NCI-H345 treated with DMSO at 0.1 percent for 48 hours (cell line): ENCODE measurements at regions not wholly inside any gene's neighbourhood (a gene's known extent, or its start where the extent isn't known, plus 50 kb on each side); places are given as distances from the start of the nearest gene placed in this dataset.
"Not testable (repeated sequence)": the region's sequence is repeated elsewhere in the genome, so short reads cannot be mapped to it uniquely, and the experiment has no call there.

ENCODE experiments used
- DNase-seq: peaks from one replicate; lab custom pipeline; 2025; ENCODE audit not compliant: unreplicated experiment; lab: John Stamatoyannopoulos, UW

- DNase-seq = no peak
These were observed 198.9 kb downstream of the IPMK start for GRCh38 chr10:58068809-58069208.

DNA sequence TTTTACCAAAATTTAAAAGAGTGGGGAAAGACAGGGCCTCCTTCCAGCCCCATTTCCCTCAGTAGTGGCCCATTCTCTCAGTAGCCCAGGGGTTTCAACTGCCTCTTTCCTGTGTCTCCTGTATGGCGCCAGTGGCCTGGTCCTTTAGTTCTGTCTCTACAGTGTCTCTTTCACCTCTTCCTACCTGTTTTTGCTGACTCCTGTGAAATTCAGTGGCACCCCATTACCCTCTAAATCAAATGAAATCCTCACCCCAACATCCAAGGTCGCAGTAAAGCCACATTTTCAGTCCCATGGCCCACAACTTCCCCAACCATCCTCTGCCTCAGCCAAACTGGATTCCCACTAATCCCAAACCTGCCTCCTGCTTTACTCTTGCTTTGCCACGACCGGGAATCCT lies 200.7 kb downstream of the IPMK start:
- DNase-seq = no peak

- DNase-seq = no peak
These were observed 201.6 kb downstream of the IPMK start for GRCh38 chr10:58066126-58066525.

DNA sequence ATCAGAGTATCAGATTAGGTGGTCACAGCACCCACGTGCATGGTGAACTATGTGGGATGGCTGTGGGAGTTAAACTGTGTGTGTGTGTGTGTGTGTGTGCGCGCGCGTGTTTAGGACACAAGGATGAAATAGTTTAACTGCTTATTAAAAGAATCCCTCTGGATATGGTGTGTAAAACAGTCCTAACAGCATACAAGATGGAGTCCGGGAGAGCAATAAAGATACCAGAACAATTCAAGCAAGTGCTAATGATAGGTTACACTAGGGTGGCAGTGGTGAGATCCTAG lies 202.2 kb downstream of the IPMK start:
- DNase-seq = no peak

- DNase-seq = no peak
These were observed 202.8 kb downstream of the IPMK start for GRCh38 chr10:58064714-58065528.

GRCh38 chr10:58063861-58064480 lies 203.7 kb downstream of the IPMK start:
- DNase-seq = no peak

GRCh38 chr10:58058683-58059082 lies 209.0 kb downstream of the IPMK start:
- DNase-seq = not testable (repeated sequence)

DNA sequence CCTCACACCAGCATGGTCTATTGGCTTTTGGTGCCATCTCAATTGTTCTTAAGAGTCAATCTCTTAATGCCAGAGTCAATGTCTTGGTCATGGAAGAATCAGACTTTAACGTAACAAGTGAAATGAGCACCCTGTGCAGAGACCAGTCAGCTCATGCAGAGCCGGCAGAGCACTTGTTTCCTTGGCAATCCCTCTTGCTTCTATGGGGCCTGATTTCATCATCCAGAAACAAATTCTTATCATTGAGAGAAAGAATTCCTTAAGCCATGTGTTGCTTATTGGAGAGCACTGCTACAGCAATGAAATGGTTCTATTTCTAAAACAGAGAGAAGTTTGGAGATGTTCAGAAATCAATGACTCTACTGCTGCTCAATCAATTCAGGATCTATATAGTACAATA lies 212.8 kb downstream of the IPMK start:
- no peak for DNase-seq

- DNase-seq = no peak
These were observed 214.9 kb downstream of the IPMK start for GRCh38 chr10:58052772-58053171.

GRCh38 chr10:58050575-58050974 lies 217.1 kb downstream of the IPMK start:
- no peak for DNase-seq

GRCh38 chr10:58048936-58049335 lies 218.8 kb downstream of the IPMK start:
- no peak for DNase-seq

GRCh38 chr10:58044072-58044471 lies 223.6 kb downstream of the IPMK start:
- DNase-seq = no peak

DNA sequence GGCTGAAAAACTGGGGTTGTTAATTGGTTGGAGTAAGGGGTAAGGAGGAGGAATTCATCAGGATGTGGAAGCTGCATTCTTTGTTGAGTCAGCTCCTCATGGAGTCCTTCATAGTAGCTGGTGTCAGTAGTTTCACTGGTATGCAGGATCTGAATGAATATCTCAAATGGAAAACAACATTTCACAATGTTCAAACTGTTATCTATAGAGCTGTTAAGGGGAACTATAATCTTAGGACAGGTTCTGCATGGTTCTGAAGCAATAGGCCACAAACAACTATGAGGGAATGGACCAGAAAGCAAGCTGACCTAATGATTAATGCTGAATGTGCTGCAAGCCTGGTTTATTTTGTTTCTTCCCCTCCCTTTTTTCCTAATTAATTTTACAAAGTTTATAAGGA lies 225.8 kb downstream of the IPMK start:
- no peak for DNase-seq

GRCh38 chr10:58030208-58030607 lies 237.5 kb downstream of the IPMK start:
- no peak for DNase-seq

DNA sequence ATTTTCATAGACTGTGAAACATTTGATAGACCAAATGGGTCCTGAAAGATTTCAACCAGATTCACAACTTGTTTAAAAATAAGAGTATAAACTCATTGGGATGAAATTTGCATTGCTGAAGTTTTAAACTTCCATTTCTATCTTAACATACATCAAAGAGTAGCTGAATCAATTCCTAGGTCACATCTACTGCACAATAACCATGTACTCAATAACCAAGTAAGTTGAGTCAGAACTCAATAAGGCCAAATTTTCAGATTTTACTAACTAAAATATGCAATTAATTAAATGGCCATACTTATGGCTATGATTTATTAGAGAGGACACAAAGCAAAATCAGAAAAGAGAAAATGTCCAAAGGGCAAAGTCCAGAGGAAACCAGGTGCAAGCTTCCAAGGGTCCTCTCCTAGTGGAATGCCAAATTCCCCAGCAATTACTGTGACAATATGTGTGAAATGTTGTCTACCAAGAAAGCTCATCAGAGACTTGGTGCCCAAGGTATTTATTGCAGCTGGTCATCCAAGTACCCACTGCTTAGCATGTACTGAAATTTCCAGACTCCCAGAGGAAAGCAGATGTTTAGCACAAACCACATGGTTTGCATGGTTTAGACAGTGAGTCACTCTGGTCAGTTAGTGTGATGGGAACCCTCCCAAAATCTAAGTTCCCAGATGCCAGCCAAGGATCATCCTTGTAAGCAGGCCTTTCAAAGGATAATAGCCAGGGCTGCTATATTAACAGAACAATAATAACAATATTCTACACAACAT lies 238.9 kb downstream of the IPMK start:
- DNase-seq = no peak

GRCh38 chr10:58027426-58027825 lies 240.3 kb downstream of the IPMK start:
- no peak for DNase-seq

DNA sequence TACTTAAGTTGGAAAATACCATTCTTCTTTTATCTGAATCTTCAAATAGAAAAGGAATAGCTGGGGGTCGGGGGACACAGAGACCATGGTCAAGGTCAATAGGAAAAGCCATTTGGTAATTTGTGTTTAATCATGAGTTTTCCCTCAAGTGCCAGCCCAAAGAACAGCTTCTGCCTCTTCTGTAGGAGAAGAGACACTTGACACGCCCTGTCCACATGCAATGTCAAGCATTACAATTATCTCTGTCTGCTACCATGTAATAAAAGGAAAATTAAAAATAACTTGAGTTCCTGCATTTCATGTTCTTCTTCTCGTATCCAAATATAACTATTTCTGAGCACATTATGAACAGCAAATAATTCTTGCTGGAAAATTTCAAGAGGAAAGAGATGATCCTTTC lies 241.7 kb downstream of the IPMK start:
- DNase-seq = no peak

GRCh38 chr10:58023341-58024073 lies 244.2 kb downstream of the IPMK start:
- no peak for DNase-seq

DNA sequence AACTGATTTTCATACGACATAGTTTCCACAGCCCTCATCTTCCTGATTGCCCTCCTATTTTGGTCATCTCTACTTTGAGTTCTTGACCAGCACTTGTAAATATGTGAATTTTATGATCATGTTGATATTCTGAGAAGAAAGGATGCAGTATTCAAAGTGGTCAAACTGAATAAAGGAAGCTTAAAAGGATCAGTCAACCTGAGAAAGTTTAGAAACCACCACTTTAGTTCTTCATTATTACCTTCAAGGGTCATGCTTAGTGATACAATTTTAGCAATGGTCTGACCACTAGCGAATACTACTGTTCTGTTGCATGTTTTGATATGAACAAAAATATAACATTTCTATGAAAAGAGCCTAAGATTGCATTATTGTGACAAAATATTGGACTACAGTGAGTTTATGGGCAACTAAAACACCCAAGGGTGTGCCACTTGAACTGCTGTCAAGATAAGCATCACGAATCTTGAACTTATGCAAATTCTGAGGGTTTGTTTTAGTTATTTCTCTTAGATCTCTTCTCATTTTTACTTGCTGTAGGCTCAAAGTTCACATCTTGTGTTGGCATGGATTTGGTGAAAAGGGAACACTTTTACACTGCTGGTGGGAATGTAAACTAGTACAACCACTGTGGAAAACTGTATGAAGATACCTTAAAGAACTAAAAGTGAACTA lies 247.7 kb downstream of the IPMK start:
- no peak for DNase-seq

- no peak for DNase-seq
These were observed 249.9 kb downstream of the IPMK start for GRCh38 chr10:58017719-58018367.
